ENCODE measurements at regions not wholly inside any gene's neighbourhood (a gene's known extent, or its start where the extent isn't known, plus 50 kb on each side); places are given as distances from the start of the nearest gene placed in this dataset.

GRCh38 chr3:82581350-82581749, 819.9 kb upstream of the GBE1 start:
- H3K36me3 Mint-ChIP-seq (ENCODE audit: low read depth) = no peaks in the 10 kb centered on the region

GRCh38 chr3:82572721-82573120, 811.3 kb upstream of the GBE1 start:
- no peak overlapping the region for H3K4me3 Mint-ChIP-seq (ENCODE audit: unreplicated experiment)
- no peaks in the 10 kb centered on the region for H3K9me3 Mint-ChIP-seq (ENCODE audit: low read depth)

More at GRCh38 chr3:82581350-82581749, 819.9 kb upstream of the GBE1 start:
- Mint-ChIP-seq H3K9me3 (ENCODE audit: low read depth) (no peaks in the 10 kb centered on the region), H3K4me3 (ENCODE audit: unreplicated experiment) (no peak overlapping the region), H3K27me3 (ENCODE audit: low read depth) (peaks cover 1% of the 10 kb centered on the region), H3K4me1 (ENCODE audit: low read depth) (peaks cover 5% of the 10 kb centered on the region), H3K27ac (ENCODE audit: unreplicated experiment) (no peak overlapping the region)
- DNase-seq (ENCODE audit: low spot score) = no peak
- TF ChIP-seq, protein P1, sequence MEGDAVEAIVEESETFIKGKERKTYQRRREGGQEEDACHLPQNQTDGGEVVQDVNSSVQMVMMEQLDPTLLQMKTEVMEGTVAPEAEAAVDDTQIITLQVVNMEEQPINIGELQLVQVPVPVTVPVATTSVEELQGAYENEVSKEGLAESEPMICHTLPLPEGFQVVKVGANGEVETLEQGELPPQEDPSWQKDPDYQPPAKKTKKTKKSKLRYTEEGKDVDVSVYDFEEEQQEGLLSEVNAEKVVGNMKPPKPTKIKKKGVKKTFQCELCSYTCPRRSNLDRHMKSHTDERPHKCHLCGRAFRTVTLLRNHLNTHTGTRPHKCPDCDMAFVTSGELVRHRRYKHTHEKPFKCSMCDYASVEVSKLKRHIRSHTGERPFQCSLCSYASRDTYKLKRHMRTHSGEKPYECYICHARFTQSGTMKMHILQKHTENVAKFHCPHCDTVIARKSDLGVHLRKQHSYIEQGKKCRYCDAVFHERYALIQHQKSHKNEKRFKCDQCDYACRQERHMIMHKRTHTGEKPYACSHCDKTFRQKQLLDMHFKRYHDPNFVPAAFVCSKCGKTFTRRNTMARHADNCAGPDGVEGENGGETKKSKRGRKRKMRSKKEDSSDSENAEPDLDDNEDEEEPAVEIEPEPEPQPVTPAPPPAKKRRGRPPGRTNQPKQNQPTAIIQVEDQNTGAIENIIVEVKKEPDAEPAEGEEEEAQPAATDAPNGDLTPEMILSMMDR (IDR thresholded peaks at IDR 0.05) = no peak

GRCh38 chr3:82568776-82569338, 807.4 kb upstream of the GBE1 start:
- Mint-ChIP-seq H3K9me3 (ENCODE audit: low read depth) (no peaks in the 10 kb centered on the region), H3K4me3 (ENCODE audit: unreplicated experiment) (no peak overlapping the region), H3K36me3 (ENCODE audit: low read depth) (no peaks in the 10 kb centered on the region), H3K4me1 (ENCODE audit: low read depth) (no peaks in the 10 kb centered on the region), H3K27ac (ENCODE audit: unreplicated experiment) (no peak overlapping the region), H3K27me3 (ENCODE audit: low read depth) (peaks cover 2% of the 10 kb centered on the region)
- no peak for DNase-seq (ENCODE audit: low spot score)
- TF ChIP-seq, protein P1 (IDR thresholded peaks at IDR 0.05) = no peak

More at GRCh38 chr3:82572721-82573120, 811.3 kb upstream of the GBE1 start:
- Mint-ChIP-seq H3K27me3 (ENCODE audit: low read depth) (no peaks in the 10 kb centered on the region), H3K36me3 (ENCODE audit: low read depth) (no peaks in the 10 kb centered on the region), H3K4me1 (ENCODE audit: low read depth) (no peaks in the 10 kb centered on the region), H3K27ac (ENCODE audit: unreplicated experiment) (no peak overlapping the region)
- no peak for DNase-seq (ENCODE audit: low spot score)
- TF ChIP-seq, protein P1 (IDR thresholded peaks at IDR 0.05) = no peak

DNA sequence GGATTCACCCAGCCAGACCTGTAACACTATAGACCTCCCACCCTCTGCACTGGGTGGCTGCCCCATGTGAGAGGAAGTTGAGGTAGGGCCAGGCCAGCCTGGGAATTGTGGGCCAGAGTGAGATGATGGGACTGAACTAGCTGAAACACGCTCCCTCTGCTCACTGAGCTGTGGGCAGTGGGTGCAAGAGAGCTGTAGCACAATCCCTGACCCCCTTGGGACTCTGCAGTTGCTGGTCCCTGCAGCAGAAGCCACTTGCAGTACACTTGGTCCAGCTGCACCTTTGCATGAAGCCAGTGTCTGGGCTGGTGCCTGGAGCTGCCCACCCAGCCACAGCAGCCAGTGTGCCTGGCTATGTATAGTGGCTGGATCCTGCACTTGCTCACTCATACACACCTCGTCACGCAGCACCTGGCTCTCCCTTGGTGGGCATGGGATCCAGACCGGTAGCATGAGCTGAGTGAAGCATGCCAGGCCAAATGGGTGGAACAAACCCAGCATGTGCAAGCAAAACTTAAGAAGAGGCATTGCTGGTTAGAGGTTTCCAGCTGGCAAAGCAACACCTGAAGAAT, 805.7 kb upstream of the GBE1 start:
- TF ChIP-seq, protein P1 (IDR thresholded peaks at IDR 0.05) = no peak
- Mint-ChIP-seq H3K4me1 (ENCODE audit: low read depth) (no peaks in the 10 kb centered on the region), H3K9me3 (ENCODE audit: low read depth) (no peaks in the 10 kb centered on the region), H3K27ac (ENCODE audit: unreplicated experiment) (no peak overlapping the region), H3K27me3 (ENCODE audit: low read depth) (peaks cover 2% of the 10 kb centered on the region), H3K36me3 (ENCODE audit: low read depth) (no peaks in the 10 kb centered on the region), H3K4me3 (ENCODE audit: unreplicated experiment) (no peak overlapping the region)
- DNase-seq (ENCODE audit: low spot score) = peak; percentile 57

GRCh38 chr3:82562896-82563295, 801.5 kb upstream of the GBE1 start:
- Mint-ChIP-seq H3K4me1 (ENCODE audit: low read depth) (no peaks in the 10 kb centered on the region), H3K27ac (ENCODE audit: unreplicated experiment) (no peak overlapping the region), H3K27me3 (ENCODE audit: low read depth) (peaks cover 2% of the 10 kb centered on the region), H3K9me3 (ENCODE audit: low read depth) (no peaks in the 10 kb centered on the region), H3K36me3 (ENCODE audit: low read depth) (no peaks in the 10 kb centered on the region), H3K4me3 (ENCODE audit: unreplicated experiment) (no peak overlapping the region)
- no peak for DNase-seq (ENCODE audit: low spot score)
- TF ChIP-seq, protein P1 (IDR thresholded peaks at IDR 0.05) = no peak
